ENCODE measurements at regions not wholly inside any gene's neighbourhood (a gene's known extent, or its start where the extent isn't known, plus 50 kb on each side); places are given as distances from the start of the nearest gene placed in this dataset.

GRCh38 chrX:10021461-10022272, 54.5 kb downstream of the CLDN34 start:
- WGBS, 2 donors, result 68 to 79% methylated on average over 9 of the region's 9 CpGs
- Histone ChIP-seq H3K4me1 (no peaks in the 10 kb centered on the region), H3K27ac (no peak overlapping the region), H3K4me3 (no peak overlapping the region), H3K27me3 (no peaks in the 10 kb centered on the region), H3K36me3 (no peaks in the 10 kb centered on the region), H3K9me3 (no peaks in the 10 kb centered on the region)
- FAIRE-seq, result no peak
- DNase-seq, result no peak
- intact Hi-C loops (cut with DNase I), result no loop called here
- TF ChIP-seq, protein P1, sequence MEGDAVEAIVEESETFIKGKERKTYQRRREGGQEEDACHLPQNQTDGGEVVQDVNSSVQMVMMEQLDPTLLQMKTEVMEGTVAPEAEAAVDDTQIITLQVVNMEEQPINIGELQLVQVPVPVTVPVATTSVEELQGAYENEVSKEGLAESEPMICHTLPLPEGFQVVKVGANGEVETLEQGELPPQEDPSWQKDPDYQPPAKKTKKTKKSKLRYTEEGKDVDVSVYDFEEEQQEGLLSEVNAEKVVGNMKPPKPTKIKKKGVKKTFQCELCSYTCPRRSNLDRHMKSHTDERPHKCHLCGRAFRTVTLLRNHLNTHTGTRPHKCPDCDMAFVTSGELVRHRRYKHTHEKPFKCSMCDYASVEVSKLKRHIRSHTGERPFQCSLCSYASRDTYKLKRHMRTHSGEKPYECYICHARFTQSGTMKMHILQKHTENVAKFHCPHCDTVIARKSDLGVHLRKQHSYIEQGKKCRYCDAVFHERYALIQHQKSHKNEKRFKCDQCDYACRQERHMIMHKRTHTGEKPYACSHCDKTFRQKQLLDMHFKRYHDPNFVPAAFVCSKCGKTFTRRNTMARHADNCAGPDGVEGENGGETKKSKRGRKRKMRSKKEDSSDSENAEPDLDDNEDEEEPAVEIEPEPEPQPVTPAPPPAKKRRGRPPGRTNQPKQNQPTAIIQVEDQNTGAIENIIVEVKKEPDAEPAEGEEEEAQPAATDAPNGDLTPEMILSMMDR (IDR thresholded peaks at IDR 0.05), result no peak
- ATAC-seq, result no peak

DNA sequence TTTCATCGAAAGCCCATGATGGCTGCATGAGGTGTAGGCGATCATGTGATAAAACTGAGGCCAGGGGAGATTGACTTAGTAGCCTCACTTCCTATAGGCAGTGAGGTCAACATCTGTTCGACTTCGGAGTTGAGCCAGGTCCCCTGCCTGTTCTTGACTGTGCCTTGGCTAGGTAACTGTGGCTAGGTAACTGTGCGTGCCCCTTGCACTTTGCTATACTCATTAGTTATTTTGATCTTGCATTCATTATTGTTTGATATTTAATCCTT, 55.0 kb downstream of the CLDN34 start:
- H3K36me3 ChIP-seq, result no peaks in the 10 kb centered on the region
- ATAC-seq, result no peak
- no peak overlapping the region for H3K4me3 ChIP-seq
- WGBS, 2 donors, result 90 to 93% methylated on average over 5 of the region's 5 CpGs
- no peaks in the 10 kb centered on the region for H3K4me1 ChIP-seq
- no peaks in the 10 kb centered on the region for H3K9me3 ChIP-seq
- no peaks in the 10 kb centered on the region for H3K27me3 ChIP-seq
- no peak overlapping the region for H3K27ac ChIP-seq
- intact Hi-C loops (cut with DNase I), result no loop called here
- FAIRE-seq, result no peak
- no peak for DNase-seq
- TF ChIP-seq, protein P1 (IDR thresholded peaks at IDR 0.05), result no peak

DNA sequence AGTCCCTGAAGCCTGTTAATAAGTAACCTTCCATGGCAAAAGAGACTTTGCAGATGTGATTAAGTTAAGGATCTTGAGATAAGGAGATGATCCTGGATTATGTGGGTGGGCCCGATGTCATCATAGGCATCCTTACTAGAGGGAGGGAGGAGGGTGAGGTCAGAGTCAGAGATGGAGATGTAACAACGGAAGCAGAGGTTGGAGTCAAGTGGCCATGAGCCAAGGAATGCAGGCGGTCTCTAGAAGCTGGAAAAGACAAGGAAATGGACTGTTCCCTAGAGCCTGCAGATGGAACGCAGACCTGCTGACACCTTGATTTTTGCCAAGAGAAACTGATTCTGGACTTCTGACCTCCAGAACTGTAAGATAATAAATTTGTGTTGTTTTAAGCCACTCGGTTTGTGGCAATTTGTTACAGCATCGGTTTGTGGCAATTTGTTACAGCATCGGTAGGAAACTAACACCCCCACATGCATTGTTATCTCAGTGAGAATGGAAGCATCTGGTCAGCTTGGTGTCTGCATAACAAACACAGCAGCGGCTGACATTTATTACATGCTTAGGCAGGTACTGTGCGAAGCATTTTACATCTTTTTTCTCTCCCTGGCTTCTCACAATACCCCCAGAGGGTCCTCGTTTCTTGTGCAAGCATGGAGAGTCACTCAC, 55.6 kb downstream of the CLDN34 start:
- Histone ChIP-seq H3K9me3 (no peaks in the 10 kb centered on the region), H3K27ac (no peak overlapping the region), H3K4me3 (no peak overlapping the region), H3K36me3 (no peaks in the 10 kb centered on the region), H3K4me1 (no peaks in the 10 kb centered on the region), H3K27me3 (no peaks in the 10 kb centered on the region)
- intact Hi-C loops (cut with DNase I), result no loop called here
- DNase-seq, result peak in 1 of 6 donors; percentile 16
- ATAC-seq, result peak in 3 of 4 donors; percentile 44 to 51 (median 50)
- TF ChIP-seq, protein P1 (IDR thresholded peaks at IDR 0.05), result no peak
- 36 to 58% methylated on average over 10 of the region's 10 CpGs for WGBS, 2 donors
- no peak for FAIRE-seq

- 65 to 95% methylated on average over 7 of the region's 7 CpGs for WGBS, 2 donors
- Histone ChIP-seq H3K9me3 (no peaks in the 10 kb centered on the region), H3K27ac (no peak overlapping the region), H3K36me3 (no peaks in the 10 kb centered on the region), H3K4me1 (peaks cover 0 to 6% (median 3%) of the 10 kb centered on the region in 3 donors), H3K4me3 (no peak overlapping the region), H3K27me3 (no peaks in the 10 kb centered on the region)
- TF ChIP-seq, protein P1 (IDR thresholded peaks at IDR 0.05), result no peak
- FAIRE-seq, result no peak
- ATAC-seq, result no peak
- intact Hi-C loops (cut with DNase I), result no loop called here
- no peak for DNase-seq
Observed at GRCh38 chrX:10023821-10024220, 56.7 kb downstream of the CLDN34 start.
